DOHH2 (cell line): ENCODE measurements at regions not wholly inside any gene's neighbourhood (a gene's known extent, or its start where the extent isn't known, plus 50 kb on each side); places are given as distances from the start of the nearest gene placed in this dataset.

Source experiments
- H3F3A ChIP-seq: fragments of 200-600 bp; sonication (generic), shearing (Covaris generic); 2 replicates; pipeline ENCODE4 v1.6.0; 2016; ENCODE audit warnings: antibody characterized with exemption, mild to moderate bottlenecking; ENCODE audit not compliant: control insufficient read depth, insufficient read depth
- H3K27ac ChIP-seq: fragments of 200-600 bp; sonication (generic); 2 replicates; pipeline ENCODE4 v1.5.1; 2014; ENCODE audit warnings: low read depth, mild to moderate bottlenecking, low read length, moderate library complexity
- H3K27me3 ChIP-seq: fragments of 200-600 bp; sonication (generic); 2 replicates; pipeline ENCODE4 v1.6.1; 2014; ENCODE audit warnings: mild to moderate bottlenecking, low read length, mixed read lengths; ENCODE audit not compliant: control insufficient read depth
- H3K36me3 ChIP-seq: fragments of 200-600 bp; sonication (generic); 2 replicates; pipeline ENCODE4 v1.6.1; 2014; ENCODE audit warnings: mild to moderate bottlenecking, low read length, moderate library complexity, mixed read lengths; ENCODE audit not compliant: control insufficient read depth
- H3K4me1 ChIP-seq: fragments of 200-600 bp; sonication (generic); 2 replicates; pipeline ENCODE4 v1.6.1; 2014; ENCODE audit warnings: mild to moderate bottlenecking, low read length, mixed read lengths; ENCODE audit not compliant: control insufficient read depth
- H3K4me2 ChIP-seq: fragments of 200-600 bp; sonication (generic); 2 replicates; pipeline ENCODE4 v1.6.0; 2014; ENCODE audit warnings: mild to moderate bottlenecking, low read length, moderate library complexity
- H3K4me3 ChIP-seq: fragments of 200-600 bp; sonication (generic); 2 replicates; pipeline ENCODE4 v1.5.1; 2014; ENCODE audit warnings: mild to moderate bottlenecking, low read length, mixed read lengths
- H3K79me2 ChIP-seq: fragments of 200-600 bp; sonication (generic); 2 replicates; pipeline ENCODE4 v1.6.1; 2014; ENCODE audit warnings: mild to moderate bottlenecking, low read length, mixed read lengths; ENCODE audit not compliant: control insufficient read depth
- H3K9me2 ChIP-seq: fragments of 200-600 bp; sonication (generic); replicated peaks from 2 replicates; pipeline ENCODE4 v1.6.1; 2014; ENCODE audit warnings: mild to moderate bottlenecking, low read length, mixed read lengths; ENCODE audit not compliant: control insufficient read depth
- H3K9me3 ChIP-seq: fragments of 200-600 bp; sonication (generic); 2 replicates; pipeline ENCODE4 v1.6.1; 2014; ENCODE audit warnings: antibody characterized with exemption, low read length, mixed read lengths; ENCODE audit not compliant: control insufficient read depth, insufficient read depth
- H4K20me1 ChIP-seq: fragments of 200-600 bp; sonication (generic); 2 replicates; pipeline ENCODE4 v1.6.0; 2014; ENCODE audit warnings: low read depth, mild to moderate bottlenecking, antibody characterized with exemption, low read length, moderate library complexity; ENCODE audit not compliant: control insufficient read depth, insufficient read depth
- EZH2phosphoT487 ChIP-seq: fragments of 200-600 bp; sonication (generic); IDR thresholded peaks from 2 replicates; pipeline ENCODE4 v1.6.1; 2017; ENCODE audit warnings: borderline replicate concordance, mild to moderate bottlenecking, antibody characterized with exemption, low read length, moderate library complexity, mixed read lengths
- TF ChIP-seq, protein P1 (sequence below): fragments of 200-600 bp; sonication (generic); IDR thresholded peaks from one replicate; pipeline ENCODE4 v1.5.1; 2014; ENCODE audit warnings: antibody characterized with exemption, mild to moderate bottlenecking, low read depth, low read length; ENCODE audit not compliant: poor library complexity, severe bottlenecking

DNA sequence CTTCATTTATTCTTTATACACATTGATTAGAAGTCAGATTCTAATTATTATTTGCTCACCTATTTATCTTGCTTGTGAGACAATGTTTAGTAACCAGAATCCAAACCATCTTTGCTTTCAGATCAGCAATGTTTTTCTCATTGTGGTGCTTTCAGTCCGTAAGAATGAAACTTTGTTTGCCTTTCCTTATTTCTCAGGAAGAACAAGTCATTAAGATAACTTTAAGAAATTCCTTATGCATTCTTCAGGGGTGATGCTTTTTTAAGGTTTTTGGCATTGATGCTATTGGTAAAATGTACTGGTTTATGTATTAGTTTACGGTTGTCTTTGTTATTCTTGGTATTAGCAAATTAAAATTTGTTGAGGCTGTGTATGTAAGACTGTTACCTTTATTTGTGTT lies 120.8 kb upstream of the POU1F1 start:
- Histone ChIP-seq H3K27me3 (no peaks in the 10 kb centered on the region), H3K4me3 (no peak overlapping the region), H3K4me1 (no peaks in the 10 kb centered on the region), H3K79me2 (no peaks in the 10 kb centered on the region), H3F3A (no peaks in the 10 kb centered on the region), H4K20me1 (no peaks in the 10 kb centered on the region), H3K36me3 (no peaks in the 10 kb centered on the region), H3K9me2 (no peaks in the 10 kb centered on the region), H3K9me3 (no peaks in the 10 kb centered on the region), H3K4me2 (no peak overlapping the region), H3K27ac (no peak overlapping the region)
- no peak for TF ChIP-seq EZH2phosphoT487
- TF ChIP-seq, protein P1, sequence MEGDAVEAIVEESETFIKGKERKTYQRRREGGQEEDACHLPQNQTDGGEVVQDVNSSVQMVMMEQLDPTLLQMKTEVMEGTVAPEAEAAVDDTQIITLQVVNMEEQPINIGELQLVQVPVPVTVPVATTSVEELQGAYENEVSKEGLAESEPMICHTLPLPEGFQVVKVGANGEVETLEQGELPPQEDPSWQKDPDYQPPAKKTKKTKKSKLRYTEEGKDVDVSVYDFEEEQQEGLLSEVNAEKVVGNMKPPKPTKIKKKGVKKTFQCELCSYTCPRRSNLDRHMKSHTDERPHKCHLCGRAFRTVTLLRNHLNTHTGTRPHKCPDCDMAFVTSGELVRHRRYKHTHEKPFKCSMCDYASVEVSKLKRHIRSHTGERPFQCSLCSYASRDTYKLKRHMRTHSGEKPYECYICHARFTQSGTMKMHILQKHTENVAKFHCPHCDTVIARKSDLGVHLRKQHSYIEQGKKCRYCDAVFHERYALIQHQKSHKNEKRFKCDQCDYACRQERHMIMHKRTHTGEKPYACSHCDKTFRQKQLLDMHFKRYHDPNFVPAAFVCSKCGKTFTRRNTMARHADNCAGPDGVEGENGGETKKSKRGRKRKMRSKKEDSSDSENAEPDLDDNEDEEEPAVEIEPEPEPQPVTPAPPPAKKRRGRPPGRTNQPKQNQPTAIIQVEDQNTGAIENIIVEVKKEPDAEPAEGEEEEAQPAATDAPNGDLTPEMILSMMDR, result no peak

DNA sequence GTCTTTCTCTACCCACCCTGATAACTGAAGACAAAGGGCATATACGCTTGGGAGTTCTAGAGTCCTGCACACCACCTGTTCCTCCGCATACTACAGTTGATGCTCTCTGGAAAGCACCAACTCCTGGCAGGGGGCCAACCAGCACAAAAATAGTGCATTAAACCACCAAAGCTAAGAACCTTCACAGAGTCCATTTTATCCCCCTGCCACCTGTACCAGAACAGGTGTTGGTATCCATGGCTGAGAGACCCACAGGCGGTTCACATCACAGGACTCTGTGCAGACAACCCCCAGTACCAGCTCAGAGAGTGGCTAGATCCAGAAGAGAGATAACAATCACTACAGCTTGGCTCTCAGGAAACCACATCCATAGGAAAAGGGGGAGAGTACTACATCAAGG lies 114.4 kb upstream of the POU1F1 start:
- TF ChIP-seq EZH2phosphoT487, result no peak
- TF ChIP-seq, protein P1, result no peak
- no peak overlapping the region for H3K4me3 ChIP-seq

DNA sequence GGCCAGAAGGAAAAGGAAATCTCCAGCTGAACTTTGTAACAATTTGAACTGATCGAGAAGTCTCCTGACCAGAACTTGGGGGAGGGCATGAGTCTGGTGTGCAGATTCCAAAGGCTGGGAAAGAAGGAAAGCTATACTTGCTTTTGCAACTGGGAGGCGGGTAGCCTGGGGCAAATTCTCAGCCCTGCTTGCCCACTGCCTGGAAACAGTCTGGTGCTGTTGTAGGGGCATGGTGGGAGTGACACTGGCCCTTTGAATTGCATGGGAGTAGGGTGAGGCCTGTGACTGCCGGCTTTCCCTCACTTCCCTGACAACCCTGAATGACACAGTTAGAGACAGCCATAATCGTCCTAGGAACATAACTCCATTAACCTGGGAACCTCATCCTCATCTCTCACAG lies 114.0 kb upstream of the POU1F1 start:
- no peaks in the 10 kb centered on the region for H3K79me2 ChIP-seq
- H3K9me3 ChIP-seq, result no peaks in the 10 kb centered on the region; the same call in 1 of the 2 replicates
- H3K36me3 ChIP-seq, result no peaks in the 10 kb centered on the region
- H3K4me1 ChIP-seq, result no peaks in the 10 kb centered on the region
- H3K27ac ChIP-seq, result no peak overlapping the region
- no peaks in the 10 kb centered on the region for H4K20me1 ChIP-seq
- no peaks in the 10 kb centered on the region for H3K27me3 ChIP-seq
- no peaks in the 10 kb centered on the region for H3F3A ChIP-seq
- no peak overlapping the region for H3K4me3 ChIP-seq
- H3K4me2 ChIP-seq, result no peak overlapping the region
- H3K9me2 ChIP-seq, result no peaks in the 10 kb centered on the region
- TF ChIP-seq EZH2phosphoT487, result no peak
- TF ChIP-seq, protein P1, result no peak

More for the DNA sequence above, 114.4 kb upstream of the POU1F1 start:
- Histone ChIP-seq H3K79me2 (no peaks in the 10 kb centered on the region), H3F3A (no peaks in the 10 kb centered on the region), H3K4me2 (no peak overlapping the region), H3K4me1 (no peaks in the 10 kb centered on the region), H3K36me3 (no peaks in the 10 kb centered on the region), H4K20me1 (no peaks in the 10 kb centered on the region), H3K27ac (no peak overlapping the region), H3K9me3 (no peaks in the 10 kb centered on the region; the same call in 1 of the 2 replicates), H3K27me3 (no peaks in the 10 kb centered on the region), H3K9me2 (no peaks in the 10 kb centered on the region)
